Fibroblast of villous mesenchyme (primary cell): ENCODE measurements at regions not wholly inside any gene's neighbourhood (a gene's known extent, or its start where the extent isn't known, plus 50 kb on each side); places are given as distances from the start of the nearest gene placed in this dataset.

Experiments
- DNase-seq: peaks from one replicate; pipeline ENCODE4 v3.0.0-alpha.2; 2010; ENCODE audit warnings: low read depth
- H3K4me3 ChIP-seq: 2 replicates; pipeline ENCODE4 v1.5.1; 2011; ENCODE audit warnings: low read depth, mild to moderate bottlenecking, low read length
- CTCF ChIP-seq: IDR thresholded peaks from 2 replicates; pipeline ENCODE4 v1.5.1; 2012; ENCODE audit warnings: low read depth, mild to moderate bottlenecking, low read length; ENCODE audit not compliant: insufficient read depth

- TF ChIP-seq CTCF, result no peak
- DNase-seq, result no peak
- no peak overlapping the region for H3K4me3 ChIP-seq
Measured at GRCh38 chr22:48635816-48636215, 1191.9 kb downstream of the BRD1 start.

GRCh38 chr22:48635031-48635430 is 1192.6 kb downstream of the BRD1 start:
- no peak for TF ChIP-seq CTCF
- H3K4me3 ChIP-seq, result no peak overlapping the region
- no peak for DNase-seq

GRCh38 chr22:48633996-48634836 is 1193.5 kb downstream of the BRD1 start:
- no peak overlapping the region for H3K4me3 ChIP-seq
- DNase-seq, result no peak
- no peak for TF ChIP-seq CTCF

GRCh38 chr22:48632646-48633246 is 1194.9 kb downstream of the BRD1 start:
- no peak overlapping the region for H3K4me3 ChIP-seq
- TF ChIP-seq CTCF, result no peak
- no peak for DNase-seq

- no peak for TF ChIP-seq CTCF
- no peak overlapping the region for H3K4me3 ChIP-seq
- no peak for DNase-seq
Measured at GRCh38 chr22:48631288-48631863, 1196.3 kb downstream of the BRD1 start.

- H3K4me3 ChIP-seq, result no peak overlapping the region
- no peak for DNase-seq
- TF ChIP-seq CTCF, result no peak
Measured at GRCh38 chr22:48630848-48631247, 1196.8 kb downstream of the BRD1 start.
